Left renal cortex interstitium (tissue), 4 donors: ENCODE measurements at regions not wholly inside any gene's neighbourhood (a gene's known extent, or its start where the extent isn't known, plus 50 kb on each side); places are given as distances from the start of the nearest gene placed in this dataset.

Experiments
- DNase-seq, 4 donors: peaks; one replicate each; pipeline ENCODE4 v3.0.0-alpha.2; 2013; ENCODE audit warnings: low read depth in 4 of 4, low spot score in 2 of 4, missing footprints in 1 of 4

GRCh38 chr15:48031973-48032372 is 88.8 kb upstream of the SLC24A5 start:
- DNase-seq: no peak

- DNase-seq: no peak
These were observed 87.9 kb upstream of the SLC24A5 start for GRCh38 chr15:48032911-48033310.

GRCh38 chr15:48038221-48038620 is 82.6 kb upstream of the SLC24A5 start:
- no peak for DNase-seq

- no peak for DNase-seq
These were observed 80.5 kb upstream of the SLC24A5 start for GRCh38 chr15:48040166-48040817.

- no peak for DNase-seq
These were observed 79.3 kb upstream of the SLC24A5 start for GRCh38 chr15:48041454-48041853.

- DNase-seq: no peak
These were observed 73.9 kb upstream of the SLC24A5 start for GRCh38 chr15:48046813-48047438.

GRCh38 chr15:48049736-48050135 is 71.1 kb upstream of the SLC24A5 start:
- no peak for DNase-seq

- no peak for DNase-seq
These were observed 67.8 kb upstream of the SLC24A5 start for GRCh38 chr15:48052946-48053345.

- DNase-seq: no peak
These were observed 62.4 kb upstream of the SLC24A5 start for GRCh38 chr15:48058371-48058770.

GRCh38 chr15:48059791-48060190 is 61.0 kb upstream of the SLC24A5 start:
- no peak for DNase-seq

GRCh38 chr15:48060396-48060795 is 60.4 kb upstream of the SLC24A5 start:
- DNase-seq: no peak

GRCh38 chr15:48061605-48062004 is 59.2 kb upstream of the SLC24A5 start:
- DNase-seq: no peak

- DNase-seq: no peak
These were observed 58.5 kb upstream of the SLC24A5 start for GRCh38 chr15:48062148-48062872.

GRCh38 chr15:48063411-48063985 is 57.3 kb upstream of the SLC24A5 start:
- no peak for DNase-seq

- DNase-seq: no peak
These were observed 56.4 kb upstream of the SLC24A5 start for GRCh38 chr15:48064421-48064820.

GRCh38 chr15:48066456-48066855 is 54.3 kb upstream of the SLC24A5 start:
- no peak for DNase-seq
